ENCODE measurements at regions not wholly inside any gene's neighbourhood (a gene's known extent, or its start where the extent isn't known, plus 50 kb on each side); places are given as distances from the start of the nearest gene placed in this dataset.

DNA sequence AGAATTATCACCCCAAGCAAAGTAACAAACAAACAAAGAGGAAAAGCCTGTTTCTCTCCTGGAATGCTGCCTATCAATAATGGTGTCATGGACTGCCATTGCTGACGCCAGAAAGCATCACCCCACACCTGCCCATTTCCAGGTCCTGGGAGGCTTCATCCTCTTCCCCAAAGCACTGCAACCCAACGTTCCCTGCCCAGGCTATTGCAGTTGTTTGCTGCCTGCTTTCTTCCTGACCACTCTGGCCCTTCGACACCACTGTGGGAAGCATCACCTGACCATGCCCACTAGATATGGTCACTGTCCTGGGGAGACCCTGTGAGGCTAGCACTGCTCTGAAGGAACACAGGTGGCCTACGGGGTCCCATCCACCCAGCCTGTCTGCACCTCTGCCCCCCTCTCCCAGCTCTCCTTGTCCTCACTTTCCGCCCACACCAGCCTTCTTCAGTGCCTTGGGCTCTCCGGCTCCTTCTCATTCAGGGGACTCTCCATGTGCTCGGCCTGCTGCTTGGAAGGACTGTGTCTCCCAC, 439.6 kb downstream of the GLRX3 start:
- TF ChIP-seq CTCF (IDR thresholded peaks at IDR 0.05 in 4 of 5, conservative IDR thresholded peaks at IDR 0.05 in 1 of 5) (no peak), POLR2A (IDR thresholded peaks at IDR 0.05) (no peak)
